SH-SY5Y (cell line): ENCODE measurements at regions not wholly inside any gene's neighbourhood (a gene's known extent, or its start where the extent isn't known, plus 50 kb on each side); places are given as distances from the start of the nearest gene placed in this dataset.

Experiments used
- GATA2 ChIP-seq: IDR thresholded peaks from 2 replicates; pipeline ENCODE4 v1.6.1; 2011; ENCODE audit warnings: mild to moderate bottlenecking, low read depth, low read length
- GATA3 ChIP-seq: IDR thresholded peaks from 2 replicates; pipeline ENCODE4 v1.6.1; 2011; ENCODE audit warnings: low read depth, mild to moderate bottlenecking, low read length, moderate library complexity

DNA sequence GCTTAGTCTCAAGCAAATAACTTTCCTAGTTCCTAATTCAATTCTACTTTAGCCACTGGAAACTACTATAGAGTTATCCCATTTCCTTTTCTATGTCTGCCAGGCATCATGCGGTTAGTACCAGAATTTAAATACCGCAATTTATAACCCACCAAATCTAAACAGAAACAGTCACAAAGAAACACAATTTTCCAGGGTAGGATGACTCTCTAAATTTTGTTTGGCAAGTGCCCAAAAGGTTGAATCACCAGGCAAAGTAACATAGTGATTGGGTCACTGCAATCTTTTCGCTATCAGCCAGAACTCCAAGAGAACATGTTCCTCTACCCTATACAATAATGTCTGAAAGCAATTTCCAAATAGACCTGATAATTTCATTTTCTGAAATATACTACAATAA is 240.2 kb upstream of the GRIA3 start:
- TF ChIP-seq GATA2, result no peak
- TF ChIP-seq GATA3, result no peak
